Activated B cell treated with CpG ODN at 0.5 μM for 24 hours (primary cell): ENCODE measurements at regions not wholly inside any gene's neighbourhood (a gene's known extent, or its start where the extent isn't known, plus 50 kb on each side); places are given as distances from the start of the nearest gene placed in this dataset.

ENCODE experiments used
- ATAC-seq: fragments of 200-7000 bp; cut with Tn5 transposase; one replicate; pipeline ENCODE4 v1.10.0; 2021; ENCODE audit warnings: low read depth, mild to moderate bottlenecking, moderate library complexity
- CTCF ChIA-PET: fragments of 350-600 bp; sonication (Branson Sonifier 250); formaldehyde crosslinking; loops from one replicate; lab custom pipeline; 2021; ENCODE audit warnings: antibody characterized with exemption; lab: Charles Lee
- POLR2A ChIA-PET: fragments of 350-600 bp; sonication (Branson Sonifier 250); formaldehyde crosslinking; loops from one replicate; lab custom pipeline; 2021; ENCODE audit warnings: antibody characterized with exemption; lab: Charles Lee
- DNase-seq: peaks from one replicate; pipeline ENCODE4 v3.0.0; 2022
- H3K27ac Mint-ChIP-seq: one replicate; pipeline ENCODE4 v1.8.0; 2020; ENCODE audit warnings: mixed read lengths
- H3K27me3 Mint-ChIP-seq: one replicate; pipeline ENCODE4 v1.8.0; 2021; ENCODE audit warnings: mixed read lengths
- H3K36me3 Mint-ChIP-seq: one replicate; pipeline ENCODE4 v1.8.0; 2021; ENCODE audit warnings: low read depth, mixed read lengths
- H3K4me1 Mint-ChIP-seq: one replicate; pipeline ENCODE4 v1.8.0; 2021; ENCODE audit warnings: mixed read lengths
- H3K4me3 Mint-ChIP-seq: one replicate; pipeline ENCODE4 v1.8.0; 2020; ENCODE audit warnings: mild to moderate bottlenecking, mixed read lengths
- H3K9me3 Mint-ChIP-seq: one replicate; pipeline ENCODE4 v1.8.0; 2020; ENCODE audit warnings: mixed read lengths
- CTCF ChIP-seq: fragments of 200-600 bp; IDR thresholded peaks from one replicate; pipeline ENCODE4 v1.8.0; 2022; ENCODE audit warnings: antibody characterized with exemption, mild to moderate bottlenecking
- intact Hi-C: fragments of 100-400 bp; cut with micrococcal nuclease; formaldehyde crosslinking; loops from one replicate; pipeline ENCODE4 v1.15.1; 2024

GRCh38 chr1:168832661-168833060 lies 103.7 kb upstream of the DPT start:
- no peaks in the 10 kb centered on the region for H3K4me1 Mint-ChIP-seq
- ChIA-PET CTCF (no interaction called here), POLR2A (no interaction called here)
- no peaks in the 10 kb centered on the region for H3K36me3 Mint-ChIP-seq
- H3K27me3 Mint-ChIP-seq, result no peaks in the 10 kb centered on the region
- TF ChIP-seq CTCF, result no peak
- no peak for DNase-seq
- H3K4me3 Mint-ChIP-seq, result no peak overlapping the region
- ATAC-seq, result no peak
- no peaks in the 10 kb centered on the region for H3K9me3 Mint-ChIP-seq
- H3K27ac Mint-ChIP-seq, result no peak overlapping the region
- intact Hi-C loops, result no loop called here

GRCh38 chr1:168833362-168833761 lies 104.4 kb upstream of the DPT start:
- H3K9me3 Mint-ChIP-seq, result no peaks in the 10 kb centered on the region
- no peaks in the 10 kb centered on the region for H3K4me1 Mint-ChIP-seq
- POLR2A ChIA-PET, result no interaction called here
- H3K36me3 Mint-ChIP-seq, result no peaks in the 10 kb centered on the region
- H3K27me3 Mint-ChIP-seq, result no peaks in the 10 kb centered on the region
- no peak overlapping the region for H3K4me3 Mint-ChIP-seq
- no peak for TF ChIP-seq CTCF
- ATAC-seq (no peak), DNase-seq (no peak)
- CTCF ChIA-PET, result no interaction called here
- no peak overlapping the region for H3K27ac Mint-ChIP-seq
- intact Hi-C loops, result no loop called here

- Mint-ChIP-seq H3K27me3 (no peaks in the 10 kb centered on the region), H3K4me3 (no peak overlapping the region), H3K27ac (no peak overlapping the region), H3K36me3 (no peaks in the 10 kb centered on the region), H3K9me3 (no peaks in the 10 kb centered on the region), H3K4me1 (no peaks in the 10 kb centered on the region)
- intact Hi-C loops, result no loop called here
- no peak for TF ChIP-seq CTCF
- ATAC-seq (no peak), DNase-seq (no peak)
- ChIA-PET POLR2A (no interaction called here), CTCF (no interaction called here)
These were observed 104.8 kb upstream of the DPT start for GRCh38 chr1:168833801-168834224.

GRCh38 chr1:168834225-168834872 lies 105.3 kb upstream of the DPT start:
- no peak overlapping the region for H3K27ac Mint-ChIP-seq
- no peak for DNase-seq

GRCh38 chr1:168835176-168835575 lies 106.2 kb upstream of the DPT start:
- ChIA-PET POLR2A (no interaction called here), CTCF (no interaction called here)
- Mint-ChIP-seq H3K9me3 (no peaks in the 10 kb centered on the region), H3K36me3 (no peaks in the 10 kb centered on the region), H3K27ac (no peak overlapping the region), H3K27me3 (no peaks in the 10 kb centered on the region), H3K4me1 (no peaks in the 10 kb centered on the region), H3K4me3 (no peak overlapping the region)
- ATAC-seq, result no peak
- intact Hi-C loops, result no loop called here
- no peak for DNase-seq
- TF ChIP-seq CTCF, result no peak

More at GRCh38 chr1:168834225-168834872, 105.3 kb upstream of the DPT start:
- ChIA-PET POLR2A (no interaction called here), CTCF (no interaction called here)
- H3K9me3 Mint-ChIP-seq, result no peaks in the 10 kb centered on the region
- intact Hi-C loops, result no loop called here
- no peaks in the 10 kb centered on the region for H3K36me3 Mint-ChIP-seq
- no peak overlapping the region for H3K4me3 Mint-ChIP-seq
- ATAC-seq, result no peak
- no peak for TF ChIP-seq CTCF
- H3K4me1 Mint-ChIP-seq, result no peaks in the 10 kb centered on the region
- no peaks in the 10 kb centered on the region for H3K27me3 Mint-ChIP-seq
